ENCODE measurements at regions not wholly inside any gene's neighbourhood (a gene's known extent, or its start where the extent isn't known, plus 50 kb on each side); places are given as distances from the start of the nearest gene placed in this dataset.

DNA sequence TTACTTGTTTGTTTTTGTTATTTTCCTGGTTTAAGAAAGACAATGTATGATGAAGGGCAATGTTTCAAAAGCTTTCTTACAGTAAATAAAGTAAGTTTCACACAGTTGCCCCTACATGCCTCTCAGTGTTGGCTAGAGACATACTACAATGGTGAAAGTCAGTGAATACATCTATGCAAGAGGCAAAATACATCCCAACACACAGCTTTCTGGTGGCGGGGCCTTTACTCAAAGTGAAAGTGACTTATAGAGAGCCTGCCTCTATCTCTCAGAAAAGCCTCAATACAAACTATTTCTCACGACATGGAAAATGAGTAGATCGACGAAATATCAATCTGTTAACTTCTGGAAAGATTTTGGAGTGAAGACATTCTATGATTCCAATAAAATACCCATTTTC is 122.3 kb downstream of the SLC30A10 start:
- intact Hi-C loops (cut with micrococcal nuclease; ENCODE audit: unreplicated experiment) (loop anchor here (10.0 kb wide), 1 partner anchor 391 kb away; no protein-coding TSS in a partner anchor), in situ Hi-C loops (cut with MboI) (no loop called here)
- FAIRE-seq, result no peak
- no peak for ATAC-seq
- ChIA-PET CTCF (no interaction called here), POLR2A (no interaction called here), SMC1A (ENCODE audit: uncharacterized antibody, unreplicated experiment) (no interaction called here), RAD21 (ENCODE audit: unreplicated experiment) (no interaction called here)
- Histone ChIP-seq H3K4me2 (ENCODE audit: control insufficient read depth, insufficient read depth) (no peak overlapping the region), H3K79me2 (ENCODE audit: control insufficient read depth, insufficient read depth, low read length) (no peaks in the 10 kb centered on the region), H3K36me3 (ENCODE audit: control insufficient read depth in 2 of 2, insufficient read depth in 2 of 2, low read length in 1 of 2) (no peaks in the 10 kb centered on the region), H3K4me3 (no peak overlapping the region), H3K4me1 (ENCODE audit: control insufficient read depth, insufficient read depth, low read length) (no peaks in the 10 kb centered on the region), H3K27me3 (replicated peaks in 1 of 2; ENCODE audit: control insufficient read depth in 2 of 2, insufficient read depth in 2 of 2, low read length in 1 of 2) (no peaks in the 10 kb centered on the region; a peak in 1 of 4 replicates), H3K27ac (ENCODE audit: control insufficient read depth, insufficient read depth) (no peak overlapping the region), H2AFZ (ENCODE audit: control insufficient read depth, low read depth, low read length) (no peak overlapping the region), H3K9me3 (replicated peaks; ENCODE audit: control insufficient read depth, insufficient read depth, low read length) (no peaks in the 10 kb centered on the region), H3K9ac (ENCODE audit: control insufficient read depth, insufficient read depth, low read length) (no peak overlapping the region), H4K20me1 (ENCODE audit: control insufficient read depth, insufficient read depth) (no peaks in the 10 kb centered on the region)
- no TSS peak for BruUV-seq (replicated peaks)
- 1% methylated on average over 4 of the region's 4 CpGs for WGBS (ENCODE audit: insufficient coverage, insufficient replicate concordance, low lambda C conversion rate, missing lambda C conversion rate)
- no peak for DNase-seq (ENCODE audit: low read depth, low spot score)
- TF ChIP-seq MYC (IDR thresholded peaks at IDR 0.05; ENCODE audit: insufficient read depth, insufficient read length, insufficient replicate concordance, low read length, severe bottlenecking) (no peak), POLR2A (IDR thresholded peaks at IDR 0.05; ENCODE audit: low read depth, low read length) (no peak), MAX (IDR thresholded peaks at IDR 0.05; ENCODE audit: low read depth, low read length) (no peak), BRCA1 (IDR thresholded peaks at IDR 0.05; ENCODE audit: low read depth, low read length) (no peak), KDM1A (IDR thresholded peaks at IDR 0.05; ENCODE audit: borderline replicate concordance) (no peak), IKZF2 (IDR thresholded peaks at IDR 0.05) (no peak), ZNF384 (IDR thresholded peaks at IDR 0.05; ENCODE audit: borderline replicate concordance, low read depth, low read length) (no peak), RFX5 (IDR thresholded peaks at IDR 0.05; ENCODE audit: low read depth, low read length) (no peak), MTA3 (IDR thresholded peaks at IDR 0.05; ENCODE audit: borderline replicate concordance, low read length) (no peak), NRF1 (conservative IDR thresholded peaks at IDR 0.05; ENCODE audit: low read depth, low read length) (no peak), GABPA (IDR thresholded peaks at IDR 0.05; ENCODE audit: low read depth) (no peak), SREBF2 (IDR thresholded peaks at IDR 0.05; ENCODE audit: low read length) (no peak), HDAC6 (IDR thresholded peaks at IDR 0.05; ENCODE audit: unreplicated experiment) (no peak)
- TF ChIP-seq, protein P1, sequence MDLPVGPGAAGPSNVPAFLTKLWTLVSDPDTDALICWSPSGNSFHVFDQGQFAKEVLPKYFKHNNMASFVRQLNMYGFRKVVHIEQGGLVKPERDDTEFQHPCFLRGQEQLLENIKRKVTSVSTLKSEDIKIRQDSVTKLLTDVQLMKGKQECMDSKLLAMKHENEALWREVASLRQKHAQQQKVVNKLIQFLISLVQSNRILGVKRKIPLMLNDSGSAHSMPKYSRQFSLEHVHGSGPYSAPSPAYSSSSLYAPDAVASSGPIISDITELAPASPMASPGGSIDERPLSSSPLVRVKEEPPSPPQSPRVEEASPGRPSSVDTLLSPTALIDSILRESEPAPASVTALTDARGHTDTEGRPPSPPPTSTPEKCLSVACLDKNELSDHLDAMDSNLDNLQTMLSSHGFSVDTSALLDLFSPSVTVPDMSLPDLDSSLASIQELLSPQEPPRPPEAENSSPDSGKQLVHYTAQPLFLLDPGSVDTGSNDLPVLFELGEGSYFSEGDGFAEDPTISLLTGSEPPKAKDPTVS (IDR thresholded peaks at IDR 0.05; ENCODE audit: low read depth, low read length), result no peak
- TF ChIP-seq, protein P2, sequence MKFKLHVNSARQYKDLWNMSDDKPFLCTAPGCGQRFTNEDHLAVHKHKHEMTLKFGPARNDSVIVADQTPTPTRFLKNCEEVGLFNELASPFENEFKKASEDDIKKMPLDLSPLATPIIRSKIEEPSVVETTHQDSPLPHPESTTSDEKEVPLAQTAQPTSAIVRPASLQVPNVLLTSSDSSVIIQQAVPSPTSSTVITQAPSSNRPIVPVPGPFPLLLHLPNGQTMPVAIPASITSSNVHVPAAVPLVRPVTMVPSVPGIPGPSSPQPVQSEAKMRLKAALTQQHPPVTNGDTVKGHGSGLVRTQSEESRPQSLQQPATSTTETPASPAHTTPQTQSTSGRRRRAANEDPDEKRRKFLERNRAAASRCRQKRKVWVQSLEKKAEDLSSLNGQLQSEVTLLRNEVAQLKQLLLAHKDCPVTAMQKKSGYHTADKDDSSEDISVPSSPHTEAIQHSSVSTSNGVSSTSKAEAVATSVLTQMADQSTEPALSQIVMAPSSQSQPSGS (IDR thresholded peaks at IDR 0.05; ENCODE audit: low read length), result no peak
- TF ChIP-seq, protein P3, sequence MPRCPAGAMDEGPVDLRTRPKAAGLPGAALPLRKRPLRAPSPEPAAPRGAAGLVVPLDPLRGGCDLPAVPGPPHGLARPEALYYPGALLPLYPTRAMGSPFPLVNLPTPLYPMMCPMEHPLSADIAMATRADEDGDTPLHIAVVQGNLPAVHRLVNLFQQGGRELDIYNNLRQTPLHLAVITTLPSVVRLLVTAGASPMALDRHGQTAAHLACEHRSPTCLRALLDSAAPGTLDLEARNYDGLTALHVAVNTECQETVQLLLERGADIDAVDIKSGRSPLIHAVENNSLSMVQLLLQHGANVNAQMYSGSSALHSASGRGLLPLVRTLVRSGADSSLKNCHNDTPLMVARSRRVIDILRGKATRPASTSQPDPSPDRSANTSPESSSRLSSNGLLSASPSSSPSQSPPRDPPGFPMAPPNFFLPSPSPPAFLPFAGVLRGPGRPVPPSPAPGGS (IDR thresholded peaks at IDR 0.05; ENCODE audit: borderline replicate concordance, insufficient read depth, low read depth, low read length, poor library complexity, severe bottlenecking), result no peak
- TF ChIP-seq, protein P4, sequence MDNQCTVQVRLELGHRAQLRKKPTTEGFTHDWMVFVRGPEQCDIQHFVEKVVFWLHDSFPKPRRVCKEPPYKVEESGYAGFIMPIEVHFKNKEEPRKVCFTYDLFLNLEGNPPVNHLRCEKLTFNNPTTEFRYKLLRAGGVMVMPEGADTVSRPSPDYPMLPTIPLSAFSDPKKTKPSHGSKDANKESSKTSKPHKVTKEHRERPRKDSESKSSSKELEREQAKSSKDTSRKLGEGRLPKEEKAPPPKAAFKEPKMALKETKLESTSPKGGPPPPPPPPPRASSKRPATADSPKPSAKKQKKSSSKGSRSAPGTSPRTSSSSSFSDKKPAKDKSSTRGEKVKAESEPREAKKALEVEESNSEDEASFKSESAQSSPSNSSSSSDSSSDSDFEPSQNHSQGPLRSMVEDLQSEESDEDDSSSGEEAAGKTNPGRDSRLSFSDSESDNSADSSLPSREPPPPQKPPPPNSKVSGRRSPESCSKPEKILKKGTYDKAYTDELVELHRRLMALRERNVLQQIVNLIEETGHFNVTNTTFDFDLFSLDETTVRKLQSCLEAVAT (IDR thresholded peaks at IDR 0.05), result no peak

Data from GM12878 (cell line).